GM18511 (cell line): ENCODE measurements at regions not wholly inside any gene's neighbourhood (a gene's known extent, or its start where the extent isn't known, plus 50 kb on each side); places are given as distances from the start of the nearest gene placed in this dataset.

ENCODE experiments used
- ATAC-seq: cut with Tn5 transposase; IDR thresholded peaks from one replicate; pipeline ENCODE4 v1.9.1; 2021; ENCODE audit warnings: mild to moderate bottlenecking, moderate library complexity; ENCODE audit not compliant: unreplicated experiment

GRCh38 chr7:131097662-131098376 lies 229.9 kb upstream of the MKLN1 start:
- no peak for ATAC-seq

DNA sequence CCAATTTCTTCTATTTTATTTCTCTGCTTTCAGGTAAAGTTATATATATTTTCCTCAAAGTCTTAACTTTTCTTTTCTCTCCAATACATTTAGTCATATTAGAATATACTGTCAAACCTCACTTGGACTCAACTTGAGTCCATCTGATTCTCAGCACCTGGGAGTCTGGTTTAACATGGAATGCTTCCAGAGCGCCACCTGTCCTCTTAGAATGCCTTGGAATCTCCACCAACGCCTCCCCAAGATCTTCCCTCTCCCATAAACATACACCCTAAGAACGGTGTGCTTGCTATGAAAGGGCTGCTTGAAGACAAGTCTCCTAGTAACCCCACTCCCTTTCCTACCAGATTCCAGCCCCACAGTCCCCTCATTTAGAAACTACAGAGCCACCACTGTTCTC lies 229.1 kb upstream of the MKLN1 start:
- no peak for ATAC-seq

DNA sequence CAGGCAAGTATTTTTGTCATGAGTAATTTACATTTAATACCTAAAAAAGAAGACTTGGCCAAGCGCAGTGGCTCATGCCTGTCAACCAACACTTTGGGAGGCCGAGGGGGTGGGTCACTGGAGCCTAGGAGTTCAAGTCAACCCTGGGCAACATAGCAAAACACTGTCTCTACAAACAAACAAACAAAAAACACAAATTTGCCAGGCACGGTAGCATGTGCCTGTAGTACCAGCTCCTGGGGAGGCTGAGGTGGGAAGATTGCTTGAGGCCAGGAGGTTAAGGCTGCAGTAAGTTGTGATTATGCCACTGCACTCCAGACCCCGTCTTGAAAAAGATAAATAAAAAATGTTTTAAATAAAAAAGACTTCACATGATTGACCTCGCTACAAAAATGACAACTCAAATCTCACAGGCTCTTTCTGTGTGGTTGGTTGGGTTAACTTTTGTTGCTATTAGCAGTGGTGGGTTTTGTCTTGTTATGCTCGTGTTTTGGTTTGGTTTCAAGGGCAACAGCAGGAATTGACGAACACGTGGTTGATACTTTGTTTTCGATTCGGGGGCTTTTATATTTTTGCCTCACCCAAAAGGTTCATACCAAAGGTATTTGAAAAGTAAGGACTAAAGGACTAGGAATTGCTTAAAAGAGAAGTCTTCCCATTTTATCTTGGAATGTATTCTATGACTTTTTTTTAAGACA lies 227.2 kb upstream of the MKLN1 start:
- no peak for ATAC-seq

DNA sequence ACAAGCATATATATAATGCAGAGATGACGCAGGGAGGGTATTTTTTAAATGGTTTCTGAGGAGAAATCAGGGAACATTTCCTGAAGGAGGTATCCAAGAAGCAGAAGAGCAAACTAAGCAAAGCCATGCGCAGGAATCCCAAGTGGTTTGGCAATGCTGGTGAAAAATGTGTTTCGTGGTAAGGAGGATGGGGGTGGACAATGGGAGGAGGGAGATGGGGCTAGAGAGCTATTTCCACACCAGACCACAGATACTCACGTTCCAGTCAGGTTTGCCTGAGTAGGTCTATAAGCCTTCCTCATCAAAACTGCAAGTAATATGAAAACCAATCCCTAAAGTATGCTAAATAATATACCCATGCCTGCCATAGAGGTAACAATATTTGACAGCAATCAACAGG lies 223.7 kb upstream of the MKLN1 start:
- no peak for ATAC-seq

DNA sequence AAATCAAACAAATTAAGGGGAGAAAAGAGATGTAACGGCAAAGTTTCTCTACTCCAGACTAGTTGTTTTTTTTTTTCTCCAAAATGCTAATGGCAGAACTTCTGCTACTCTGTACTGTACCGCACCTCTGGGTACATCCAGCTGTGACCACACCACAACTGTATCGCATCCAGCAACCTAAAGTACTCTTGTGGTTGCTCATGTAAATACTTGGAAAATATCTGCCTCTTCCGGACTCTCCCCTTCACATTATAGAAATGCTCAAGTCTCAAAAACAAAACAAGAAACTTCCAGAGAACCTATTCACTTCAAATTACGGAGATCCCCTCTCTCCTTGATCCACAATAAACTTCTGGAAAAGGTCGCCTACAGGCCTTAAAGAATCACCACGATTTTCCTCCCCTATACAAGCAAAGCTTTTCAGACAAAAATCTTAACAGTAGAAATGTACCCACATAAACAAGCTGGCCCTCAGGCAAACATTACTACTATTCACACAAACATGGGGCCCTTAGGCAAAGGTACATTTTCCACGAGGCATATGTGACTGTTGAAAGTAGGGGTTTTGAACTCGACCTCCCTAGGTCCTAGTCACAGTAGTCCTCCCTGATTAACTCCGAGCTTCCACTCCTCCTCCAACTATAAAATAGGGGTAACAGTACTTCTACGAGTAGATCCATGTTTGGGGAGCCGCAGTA lies 222.9 kb upstream of the MKLN1 start:
- no peak for ATAC-seq

DNA sequence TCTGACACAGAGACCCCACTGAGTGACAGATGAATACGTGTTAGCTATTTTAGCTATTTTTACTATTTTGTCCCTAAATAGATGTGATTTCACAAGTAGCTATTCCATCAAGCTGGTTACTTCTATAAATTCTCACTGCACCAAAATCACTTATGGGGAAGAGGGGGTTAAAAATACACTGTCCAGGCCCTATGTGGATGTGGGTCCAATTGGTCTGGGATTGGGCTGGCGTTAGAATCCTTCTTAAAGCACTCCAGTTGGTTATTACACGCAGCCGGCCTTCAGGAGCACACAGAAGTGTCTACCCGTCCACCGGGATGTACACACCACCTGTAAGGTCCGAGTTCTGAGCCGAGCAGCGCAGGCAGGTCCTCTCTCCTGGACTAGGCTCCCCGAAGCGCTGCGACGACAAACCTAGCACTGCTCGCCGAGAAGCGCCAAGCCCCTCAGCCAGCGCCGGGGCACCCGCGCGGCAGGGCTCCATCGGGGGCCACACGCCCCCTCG lies 222.3 kb upstream of the MKLN1 start:
- no peak for ATAC-seq

GRCh38 chr7:131105799-131106680 lies 221.6 kb upstream of the MKLN1 start:
- ATAC-seq, result peak; percentile 34

DNA sequence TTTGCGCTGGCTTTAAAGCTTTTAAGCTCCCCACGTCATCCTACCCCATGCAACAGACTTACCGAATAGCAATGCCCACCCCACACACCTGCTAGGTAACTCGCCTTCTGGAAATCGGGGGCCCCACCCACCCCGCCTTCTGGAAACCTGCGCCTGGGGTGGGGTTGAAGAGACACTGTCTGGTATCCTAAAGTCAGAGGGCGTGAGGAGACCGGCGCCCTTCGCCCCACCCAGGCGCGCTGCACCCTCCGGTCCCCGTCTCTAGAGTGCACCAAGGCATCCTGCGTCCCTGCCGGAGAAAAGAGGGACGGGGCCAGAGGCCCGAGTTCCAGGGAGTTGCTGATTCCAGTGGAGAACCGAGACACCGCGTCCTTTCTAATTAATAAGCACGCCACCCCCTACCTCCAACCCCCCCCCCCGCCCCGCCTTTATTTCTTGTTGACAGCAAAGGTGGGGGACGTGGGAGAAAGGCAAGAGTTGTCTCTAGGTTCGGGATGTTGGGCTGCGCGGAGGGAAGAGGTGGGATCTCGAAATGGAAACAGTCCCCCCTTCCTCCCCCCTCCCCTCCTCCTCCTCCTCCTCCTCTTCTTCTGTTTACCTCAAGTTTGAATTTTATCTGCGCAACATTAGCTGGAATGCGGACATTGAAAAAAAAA lies 220.9 kb upstream of the MKLN1 start:
- no peak for ATAC-seq

- ATAC-seq, result peak; percentile 52
Observed at GRCh38 chr7:131107337-131108211, 220.1 kb upstream of the MKLN1 start.

- ATAC-seq, result no peak
Observed at GRCh38 chr7:131108212-131108940, 219.3 kb upstream of the MKLN1 start.

DNA sequence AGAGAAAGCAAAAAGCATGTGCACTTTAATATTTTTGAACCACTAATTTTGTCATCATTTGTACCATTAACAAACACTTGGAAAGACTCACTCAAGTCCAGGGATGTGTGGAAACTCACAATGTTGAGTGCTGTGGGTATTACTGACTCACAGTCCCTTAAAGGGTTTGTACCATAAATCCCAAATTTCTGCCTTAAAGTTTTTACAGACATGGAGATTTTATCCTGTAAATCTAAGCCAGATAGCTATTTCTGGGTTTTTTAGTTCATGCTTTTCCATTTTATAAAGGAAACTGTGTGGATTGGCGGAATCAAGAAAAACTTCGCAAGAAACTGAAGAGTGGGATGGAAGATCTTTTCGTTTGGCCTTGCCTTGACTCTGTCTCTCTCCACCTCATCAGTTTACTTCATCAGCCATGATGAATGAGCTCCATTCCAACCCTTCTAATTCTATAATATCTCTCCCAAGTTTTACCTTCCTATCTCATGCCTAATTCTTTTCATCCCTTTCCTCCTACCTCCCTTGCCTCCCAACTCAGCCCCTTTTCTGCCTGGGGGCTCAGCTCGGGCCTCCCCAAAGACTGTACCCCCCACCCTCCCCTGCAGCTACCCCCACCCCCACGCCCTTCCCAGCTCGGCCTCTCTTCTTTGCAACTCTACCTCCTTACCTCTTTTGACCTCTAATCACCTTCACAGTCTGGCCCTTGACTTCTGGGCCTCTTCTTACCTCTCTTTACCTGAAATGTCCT lies 218.5 kb upstream of the MKLN1 start:
- no peak for ATAC-seq

DNA sequence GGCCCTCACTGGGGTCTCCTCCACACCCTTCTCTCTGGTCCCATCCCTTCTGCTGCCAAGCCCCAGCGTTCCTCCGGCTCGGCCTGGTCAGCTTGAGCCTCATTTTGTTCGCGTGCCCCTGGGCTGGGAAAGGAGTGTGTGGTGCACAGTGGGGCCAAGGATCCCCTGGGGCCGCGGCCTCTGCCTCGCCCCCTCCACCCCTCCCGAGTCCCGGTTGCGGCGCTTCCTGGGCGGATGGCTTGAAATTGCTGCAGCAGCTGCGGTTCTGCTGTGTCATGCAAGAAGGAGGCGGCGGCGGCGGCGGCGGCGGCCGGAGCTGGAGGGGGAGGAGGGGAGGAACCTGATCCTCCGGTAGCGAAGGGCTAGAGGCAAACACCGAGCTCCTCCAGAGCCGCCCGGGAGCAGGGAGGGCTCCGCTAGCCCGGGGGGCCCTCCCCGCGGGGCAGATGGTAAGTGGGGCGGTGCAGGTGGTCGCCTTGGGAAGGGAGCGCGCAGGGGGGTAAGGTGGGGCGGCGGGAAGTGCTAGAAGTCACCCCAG lies 217.8 kb upstream of the MKLN1 start:
- ATAC-seq, result peak; percentile 32

DNA sequence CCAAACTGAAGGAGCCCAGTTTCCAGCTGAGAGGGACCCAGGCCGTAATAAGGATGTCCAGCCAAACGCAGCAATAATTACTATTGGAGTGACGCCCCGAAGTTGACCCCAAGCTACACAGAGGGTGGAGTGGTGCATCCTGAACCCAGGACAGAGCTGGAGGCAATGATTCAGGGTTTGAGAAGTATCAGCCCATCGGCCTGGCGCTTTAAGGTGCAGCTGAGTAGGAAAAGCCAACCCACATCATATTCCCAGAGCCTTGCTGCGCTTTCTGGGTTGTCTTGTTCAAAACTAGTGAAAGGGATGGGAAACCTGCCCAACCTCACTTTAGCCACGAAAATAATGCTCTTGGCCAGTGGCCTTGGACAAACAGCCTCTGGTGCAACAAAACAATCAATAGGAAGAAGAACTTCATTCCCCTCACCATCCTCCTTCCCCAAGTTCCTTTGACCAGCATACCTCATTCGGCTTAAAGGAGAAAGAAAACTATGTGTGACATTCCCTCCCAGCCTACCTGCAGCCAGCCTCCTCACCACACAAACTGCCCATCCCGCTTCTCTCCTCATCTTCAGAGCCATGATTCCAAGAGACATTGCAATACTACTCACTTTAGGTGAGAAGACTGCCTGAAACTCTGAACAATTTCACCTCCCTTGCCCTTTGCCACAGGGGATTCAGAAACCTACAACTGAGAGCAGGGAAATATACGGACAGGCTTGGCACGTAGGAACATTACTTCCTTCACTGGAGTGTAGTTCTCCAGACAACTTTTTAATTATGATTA lies 217.2 kb upstream of the MKLN1 start:
- no peak for ATAC-seq

DNA sequence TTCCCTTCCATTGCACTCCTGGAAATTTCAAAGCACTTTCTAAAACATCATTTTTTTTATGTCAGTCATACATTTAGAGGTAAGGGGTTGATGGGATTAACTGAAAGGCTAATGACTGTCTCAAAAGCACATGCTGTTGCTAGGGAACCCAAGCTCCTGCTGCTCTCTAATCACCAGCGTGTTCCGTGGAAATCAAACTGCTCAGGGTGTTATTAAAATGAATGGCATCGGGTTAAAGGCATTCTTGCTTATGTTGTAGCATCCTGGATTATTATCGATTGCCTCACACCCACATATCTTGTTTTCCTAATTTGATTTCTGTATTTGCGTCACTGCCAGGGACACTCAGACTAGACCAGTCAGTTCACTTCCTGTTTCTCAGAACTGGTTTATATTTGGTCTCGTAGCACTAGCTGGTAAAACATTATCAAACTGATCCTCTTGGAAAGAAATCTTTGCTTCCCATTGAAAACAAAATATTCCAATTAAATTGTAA lies 216.5 kb upstream of the MKLN1 start:
- ATAC-seq, result no peak

DNA sequence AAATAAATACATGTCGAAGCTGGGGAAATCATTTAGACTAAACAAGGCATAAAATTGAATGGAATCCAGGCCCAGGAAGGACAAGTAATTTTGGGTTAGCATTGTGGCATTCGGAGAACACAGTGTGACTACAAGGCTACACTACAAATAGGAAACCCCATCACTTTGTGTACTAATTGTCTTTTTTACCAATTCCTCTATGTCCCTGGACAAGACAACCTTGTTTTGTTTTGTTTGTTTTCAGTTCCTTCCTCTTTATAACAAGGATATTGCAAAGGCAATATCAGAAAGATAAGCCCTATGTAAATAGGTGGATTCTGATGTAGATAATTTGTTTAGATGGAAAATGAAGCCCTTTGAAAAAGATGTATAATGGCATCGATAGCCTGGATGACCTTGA lies 215.9 kb upstream of the MKLN1 start:
- no peak for ATAC-seq

DNA sequence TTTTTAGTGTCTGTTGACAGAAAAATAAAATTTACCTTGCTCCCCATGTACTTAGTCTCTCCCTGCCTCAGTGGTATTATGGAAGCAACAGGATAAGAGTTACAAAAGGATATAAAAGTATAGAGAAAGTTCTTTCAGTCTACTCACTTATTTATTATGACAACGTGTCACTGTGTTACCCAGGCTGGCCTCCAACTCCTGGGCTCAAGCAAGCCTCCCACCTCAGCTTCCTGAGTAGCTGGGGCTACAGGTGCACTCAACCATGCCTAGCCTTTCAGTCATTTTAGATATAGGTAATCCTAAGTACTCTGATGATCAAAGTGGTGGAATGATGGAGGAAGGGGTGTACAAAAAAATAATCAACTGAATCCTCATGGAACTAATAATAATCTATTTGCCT lies 215.2 kb upstream of the MKLN1 start:
- no peak for ATAC-seq

DNA sequence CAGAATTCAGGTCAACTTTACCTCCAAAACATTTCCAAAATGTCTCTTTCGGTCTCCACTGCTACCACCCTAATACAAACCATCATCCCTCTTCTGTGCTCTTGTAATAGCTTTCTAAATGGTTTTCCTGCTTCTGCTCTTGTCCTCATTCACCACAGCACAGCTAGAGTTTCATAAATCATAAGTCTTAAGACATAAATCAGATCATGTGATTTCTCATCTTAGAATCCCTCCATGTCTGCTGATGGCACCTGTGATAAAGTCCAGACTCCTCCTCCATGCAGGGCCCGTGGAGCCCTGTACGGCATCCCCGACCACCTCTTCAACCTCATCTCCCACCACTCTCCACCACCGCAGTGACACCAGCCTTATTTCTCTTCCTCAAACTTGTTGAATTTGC lies 212.3 kb upstream of the MKLN1 start:
- no peak for ATAC-seq
